LoVo (cell line): ENCODE measurements at regions not wholly inside any gene's neighbourhood (a gene's known extent, or its start where the extent isn't known, plus 50 kb on each side); places are given as distances from the start of the nearest gene placed in this dataset.
"Not testable (repeated sequence)": the region's sequence is repeated elsewhere in the genome, so short reads cannot be mapped to it uniquely, and the experiment has no call there.

ENCODE experiments used
- DNase-seq: peaks from one replicate; pipeline ENCODE4 v3.0.0-alpha.2; 2016; ENCODE audit warnings: low spot score

DNA sequence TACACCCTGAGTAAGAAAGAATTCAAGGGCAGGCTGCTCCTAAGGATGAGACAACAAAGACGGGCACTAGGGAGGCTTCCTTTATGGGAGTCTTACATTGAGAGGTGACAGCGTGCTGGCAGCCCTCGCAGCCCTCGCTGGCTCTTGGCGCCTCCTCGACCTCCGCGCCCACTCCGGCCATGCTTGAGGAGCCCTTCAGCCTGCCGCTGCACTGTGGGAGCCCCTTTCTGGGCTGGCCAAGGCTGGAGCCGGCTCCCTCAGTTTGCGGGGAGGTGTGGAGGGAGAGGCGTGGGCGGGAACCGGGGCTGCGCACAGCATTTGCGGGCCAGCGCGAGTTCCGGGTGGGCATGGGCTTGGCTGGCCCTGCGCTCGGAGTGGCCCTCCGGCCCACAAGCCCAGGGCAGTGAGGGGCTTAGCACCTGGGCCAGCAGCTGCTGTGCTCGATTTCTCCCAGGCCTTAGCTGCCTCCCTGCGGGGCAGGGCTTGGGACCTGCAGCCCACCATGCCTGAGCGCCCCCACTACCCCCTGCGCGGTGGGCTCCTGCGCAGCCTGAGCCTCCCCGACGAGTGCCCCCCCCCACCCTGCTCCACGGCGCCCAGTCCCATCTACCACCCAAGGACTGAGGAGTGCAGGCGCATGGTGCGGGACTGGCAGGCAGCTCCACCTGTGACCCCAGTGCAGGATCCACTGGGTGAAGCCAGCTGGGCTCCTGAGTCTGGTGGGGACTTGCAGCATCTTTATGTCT is 75.3 kb downstream of the BARX1 start:
- not testable (repeated sequence) for DNase-seq

DNA sequence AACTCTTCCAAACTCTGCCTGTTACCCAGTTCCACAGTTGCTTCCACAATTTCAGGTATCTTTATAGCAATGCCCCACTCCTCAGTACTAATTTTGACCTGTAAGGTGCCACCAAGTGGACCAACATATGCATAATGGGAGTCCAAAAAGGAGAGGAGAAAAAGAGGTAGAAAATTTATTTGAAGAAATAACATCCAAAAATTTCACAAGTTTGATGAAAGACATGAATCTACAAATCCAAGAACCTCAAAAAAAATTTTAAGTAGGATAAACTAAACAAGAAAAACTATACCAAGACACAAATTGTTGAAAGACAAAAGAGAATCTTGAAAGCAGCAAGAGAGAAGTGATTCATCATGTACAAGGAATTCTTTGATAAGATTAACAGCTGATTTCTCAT is 79.8 kb downstream of the BARX1 start:
- no peak for DNase-seq

DNA sequence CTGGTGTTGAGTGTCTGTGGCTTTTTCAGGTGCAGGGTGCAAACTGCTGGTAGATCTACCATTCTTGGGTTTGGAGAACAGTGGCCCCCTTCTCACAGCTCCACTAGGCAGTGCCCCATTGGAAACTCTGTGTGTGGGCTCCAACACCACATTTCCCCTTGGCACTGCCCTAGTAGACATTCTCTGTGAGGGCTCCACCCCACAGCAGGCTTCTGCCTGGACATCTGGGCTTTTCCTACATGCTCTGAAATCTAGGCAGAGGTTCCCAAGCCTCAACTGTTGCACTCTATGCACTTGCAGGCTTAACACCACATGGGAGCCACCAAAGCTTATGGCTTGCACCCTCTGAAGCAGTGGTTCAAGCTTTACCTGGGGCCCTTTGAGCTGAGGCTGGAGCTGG is 80.9 kb downstream of the BARX1 start:
- no peak for DNase-seq

DNA sequence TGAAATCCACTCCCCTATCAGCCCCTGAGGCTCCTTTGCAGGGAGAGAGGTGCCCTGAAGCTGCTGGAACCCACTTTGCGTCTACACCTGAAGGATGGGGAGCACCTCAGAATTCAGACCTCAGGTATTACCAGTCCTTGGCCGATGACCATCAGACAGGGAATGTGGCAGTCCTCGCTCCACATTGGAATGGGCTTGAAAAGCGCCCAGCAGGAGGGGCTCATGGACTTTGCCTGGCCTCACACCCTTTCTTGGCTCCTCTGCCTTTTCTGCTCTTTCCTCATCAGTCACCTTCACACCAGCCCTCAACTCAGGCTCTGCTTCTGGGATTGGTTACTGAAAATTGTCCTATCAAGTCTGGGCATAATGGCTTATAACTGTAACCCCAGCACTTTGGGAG is 83.9 kb downstream of the BARX1 start:
- DNase-seq = no peak

DNA sequence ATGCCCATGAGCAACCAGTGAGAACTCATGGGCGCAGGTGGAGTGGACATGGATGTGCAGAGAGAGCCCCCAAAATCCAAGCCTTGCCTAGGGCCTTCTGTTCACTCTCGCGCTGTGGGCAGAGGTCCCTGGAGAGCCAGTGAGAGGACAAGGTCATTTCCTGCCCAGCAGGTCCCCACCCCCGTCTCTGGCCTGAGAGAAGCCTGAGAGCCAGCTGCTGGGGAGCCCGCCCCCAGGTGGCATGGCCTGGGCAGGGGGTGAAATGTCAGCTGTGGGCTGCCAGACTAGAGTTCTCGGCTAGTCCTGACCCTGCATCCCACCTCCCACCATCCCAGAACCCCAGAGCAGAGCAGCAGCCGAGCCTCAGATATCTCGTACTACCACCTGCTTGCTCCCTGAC is 85.3 kb downstream of the BARX1 start:
- DNase-seq = no peak

DNA sequence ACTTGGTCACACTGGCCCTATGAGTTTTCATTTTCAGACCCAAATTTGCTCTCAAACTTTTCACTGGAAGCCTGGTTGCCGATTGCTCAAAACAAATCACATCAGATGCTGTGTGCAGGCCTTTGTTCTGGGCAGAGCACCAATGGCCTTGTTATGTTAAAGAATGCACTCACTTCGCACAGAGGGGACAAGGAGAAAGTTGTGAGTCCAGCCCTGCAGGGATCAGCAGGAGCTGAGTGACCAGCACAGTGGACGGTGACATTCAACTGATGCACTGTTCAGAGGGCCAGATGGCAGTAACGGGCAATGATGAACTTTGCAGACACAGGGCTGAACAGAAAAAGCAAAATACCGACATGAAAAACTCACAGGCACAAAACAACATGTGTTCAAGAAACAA is 86.1 kb downstream of the BARX1 start:
- no peak for DNase-seq

DNA sequence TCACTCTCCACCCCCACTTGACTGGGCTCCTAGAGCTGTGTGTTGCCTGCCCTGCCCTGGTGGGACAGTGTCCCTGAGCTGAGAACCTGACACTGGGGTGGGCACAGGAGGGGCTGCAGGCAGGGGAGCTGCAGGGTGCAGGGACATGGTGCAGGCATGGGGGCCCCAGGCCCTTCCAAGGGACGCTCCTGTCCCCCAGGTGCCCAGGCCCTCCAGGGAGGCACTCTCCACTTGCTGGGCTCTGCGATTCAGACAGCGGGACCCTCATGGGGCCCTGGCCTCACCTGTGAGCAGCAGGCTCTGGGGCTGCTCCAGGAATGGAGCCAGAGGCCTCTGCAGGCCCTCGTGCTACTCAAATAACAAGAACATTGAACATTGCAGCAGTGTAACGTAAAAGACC is 89.4 kb downstream of the BARX1 start:
- no peak for DNase-seq

DNA sequence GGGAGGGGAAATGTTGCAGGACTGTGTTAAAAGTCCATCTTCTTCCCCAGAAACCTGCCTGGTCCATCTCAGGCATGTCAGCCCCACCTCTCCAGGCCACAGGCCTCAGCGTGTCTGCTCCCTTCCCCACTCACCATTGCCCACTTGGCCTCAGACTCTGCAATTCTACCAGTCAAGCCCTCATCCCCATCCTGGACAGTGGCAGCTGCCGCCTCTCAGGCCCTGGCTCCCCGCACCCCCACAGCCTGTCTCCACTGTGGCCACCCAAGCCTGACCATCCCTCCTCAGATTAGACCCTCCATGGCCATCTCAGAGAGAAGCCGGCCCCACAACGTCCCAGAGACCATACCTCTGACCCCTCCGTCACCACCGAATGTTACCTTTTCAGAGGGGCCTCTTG is 89.9 kb downstream of the BARX1 start:
- no peak for DNase-seq

DNA sequence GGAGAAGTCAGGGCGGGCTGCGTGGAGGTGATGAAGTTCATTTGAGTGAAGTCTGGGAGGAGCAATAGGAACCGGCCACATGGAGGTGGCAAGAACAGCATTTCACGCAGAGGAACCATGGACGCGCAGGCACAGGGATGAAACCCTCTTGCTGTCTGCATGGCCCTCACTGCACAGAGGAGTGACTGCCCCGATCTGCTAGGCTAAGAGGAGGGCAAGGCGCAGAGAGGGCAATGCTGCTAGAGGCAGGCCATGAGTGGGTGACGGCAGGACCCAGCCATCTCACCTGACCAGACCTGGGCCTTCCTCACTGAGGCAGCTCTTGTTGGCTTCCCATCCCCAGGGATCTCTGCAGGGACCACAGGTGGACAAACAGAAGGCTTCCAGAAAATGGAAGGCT is 90.3 kb downstream of the BARX1 start:
- no peak for DNase-seq

DNA sequence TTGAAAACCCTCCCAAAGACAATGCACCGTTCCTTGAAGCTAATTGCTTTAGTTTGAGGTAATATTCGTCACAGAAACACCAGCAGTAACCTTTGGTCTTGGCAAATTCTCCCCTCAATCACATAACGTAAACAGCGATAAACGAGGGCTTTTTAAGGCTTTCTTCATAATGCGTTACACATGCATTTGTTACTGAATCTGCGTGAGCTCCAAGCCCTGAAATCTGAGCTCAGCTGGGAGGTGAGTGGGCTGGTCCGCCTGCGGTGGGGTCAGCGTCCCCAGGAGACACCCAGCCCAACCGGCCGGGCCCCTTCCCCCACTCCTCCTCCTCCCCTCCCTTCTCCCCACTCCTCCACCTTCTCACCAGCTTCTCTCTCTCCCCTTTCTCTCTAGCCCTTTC is 91.1 kb downstream of the BARX1 start:
- DNase-seq = no peak

DNA sequence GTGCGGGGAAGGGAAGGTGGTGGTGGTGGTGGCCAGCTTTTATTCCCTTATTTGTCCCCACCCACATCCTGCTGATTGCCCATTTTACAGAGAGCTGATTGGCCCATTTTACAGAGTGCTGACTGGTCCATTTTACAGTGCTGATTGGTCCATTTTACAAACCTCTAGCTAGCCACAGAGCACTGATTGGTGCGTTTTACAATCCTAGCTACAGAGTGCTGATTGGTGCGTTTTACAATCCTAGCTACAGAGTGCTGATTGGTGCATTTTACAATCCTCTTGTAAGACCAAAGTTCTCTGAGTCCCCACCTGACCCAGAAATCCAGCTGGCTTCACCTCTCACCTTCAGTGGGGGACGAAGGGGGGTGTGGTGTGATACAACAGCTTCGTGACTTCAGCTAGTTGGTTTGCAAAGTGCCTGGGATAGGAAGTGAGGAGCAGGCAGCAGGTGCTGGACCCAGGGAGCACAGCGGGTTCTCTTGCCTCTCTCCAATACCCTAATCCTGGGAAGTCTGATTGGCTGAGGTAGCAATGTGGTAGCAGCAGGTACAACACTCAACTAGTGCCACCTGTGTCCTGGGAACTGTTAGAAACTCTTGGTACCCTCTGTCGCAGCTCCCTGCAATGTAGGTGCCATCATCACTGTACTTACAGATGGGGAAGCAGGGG is 92.1 kb downstream of the BARX1 start:
- DNase-seq = no peak

DNA sequence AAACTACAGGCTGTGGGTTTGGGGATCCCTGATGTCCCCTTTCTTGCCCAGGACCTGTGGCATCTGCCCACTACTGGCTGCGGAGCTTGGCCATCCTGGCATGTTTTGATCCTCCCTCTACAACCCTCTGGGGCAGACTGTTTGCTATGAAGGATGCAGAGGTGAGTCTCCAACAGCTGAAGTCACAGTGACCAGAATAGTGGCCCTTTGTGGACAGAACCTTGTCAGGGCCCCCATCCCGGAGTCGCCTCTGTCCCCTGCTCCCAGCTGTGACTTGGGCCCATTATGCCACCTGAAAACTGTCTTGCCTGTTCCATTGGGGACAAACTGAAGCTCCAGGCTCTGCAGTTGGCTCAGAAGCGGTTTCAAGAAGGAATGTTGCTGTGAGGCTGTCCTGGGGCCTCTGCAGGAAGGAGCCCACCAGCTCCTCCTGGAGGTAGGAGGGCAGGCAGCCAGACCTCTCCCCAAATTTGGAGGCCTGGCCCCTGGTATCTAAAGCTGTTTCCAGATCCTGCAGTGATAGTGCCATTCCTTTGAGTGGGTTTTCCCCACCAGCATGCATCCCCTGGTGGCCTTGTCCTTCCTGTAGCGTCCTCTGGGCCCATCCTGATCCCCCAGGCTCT is 93.3 kb downstream of the BARX1 start:
- DNase-seq = no peak

DNA sequence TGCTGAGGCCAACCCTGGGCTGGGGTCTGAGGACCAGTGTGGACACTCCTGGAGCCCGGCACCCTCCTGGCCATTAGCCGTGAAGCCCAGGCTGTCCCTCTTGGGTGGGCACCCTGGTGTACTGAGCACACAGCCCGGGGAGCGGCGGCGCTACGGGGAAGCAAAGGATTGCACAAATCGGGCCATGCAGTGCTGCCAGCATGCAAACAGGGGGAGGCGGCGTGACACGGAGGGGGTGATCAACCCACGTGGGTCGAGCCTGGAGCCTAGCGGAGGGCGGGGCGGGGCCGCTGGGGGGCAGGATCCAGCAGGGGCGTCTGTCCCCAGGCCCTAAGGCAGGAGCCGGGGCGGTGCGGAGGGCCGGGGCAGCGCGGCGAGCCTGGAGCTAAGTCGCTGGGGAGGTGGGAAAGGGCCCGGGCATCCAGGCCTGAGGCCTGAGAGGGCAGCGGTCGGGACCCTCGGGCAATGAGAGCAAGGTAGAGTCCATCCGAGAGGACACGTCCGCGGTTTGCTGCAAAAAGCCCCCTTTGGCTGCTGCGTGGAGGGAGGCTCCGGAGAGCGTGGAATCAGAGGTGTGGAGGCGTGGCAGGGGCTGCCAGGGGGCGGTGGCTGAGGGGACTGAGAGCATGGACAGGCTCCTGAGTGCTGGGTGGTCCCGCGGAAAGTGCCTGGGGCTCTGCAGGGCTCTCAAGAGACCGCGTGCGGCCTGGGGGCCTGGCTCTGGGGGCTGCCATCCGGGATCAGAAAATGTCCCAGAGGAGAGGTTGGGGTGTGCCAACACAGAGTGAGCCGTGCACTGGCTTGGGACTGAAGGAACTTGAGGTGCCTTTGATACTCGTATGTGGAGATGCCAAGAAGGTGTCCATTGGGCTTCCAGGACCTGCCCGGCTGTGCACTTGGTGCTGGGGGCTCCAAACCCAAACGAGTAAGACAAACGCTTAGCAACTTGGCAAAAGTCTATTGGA is 94.2 kb downstream of the BARX1 start:
- DNase-seq = no peak

DNA sequence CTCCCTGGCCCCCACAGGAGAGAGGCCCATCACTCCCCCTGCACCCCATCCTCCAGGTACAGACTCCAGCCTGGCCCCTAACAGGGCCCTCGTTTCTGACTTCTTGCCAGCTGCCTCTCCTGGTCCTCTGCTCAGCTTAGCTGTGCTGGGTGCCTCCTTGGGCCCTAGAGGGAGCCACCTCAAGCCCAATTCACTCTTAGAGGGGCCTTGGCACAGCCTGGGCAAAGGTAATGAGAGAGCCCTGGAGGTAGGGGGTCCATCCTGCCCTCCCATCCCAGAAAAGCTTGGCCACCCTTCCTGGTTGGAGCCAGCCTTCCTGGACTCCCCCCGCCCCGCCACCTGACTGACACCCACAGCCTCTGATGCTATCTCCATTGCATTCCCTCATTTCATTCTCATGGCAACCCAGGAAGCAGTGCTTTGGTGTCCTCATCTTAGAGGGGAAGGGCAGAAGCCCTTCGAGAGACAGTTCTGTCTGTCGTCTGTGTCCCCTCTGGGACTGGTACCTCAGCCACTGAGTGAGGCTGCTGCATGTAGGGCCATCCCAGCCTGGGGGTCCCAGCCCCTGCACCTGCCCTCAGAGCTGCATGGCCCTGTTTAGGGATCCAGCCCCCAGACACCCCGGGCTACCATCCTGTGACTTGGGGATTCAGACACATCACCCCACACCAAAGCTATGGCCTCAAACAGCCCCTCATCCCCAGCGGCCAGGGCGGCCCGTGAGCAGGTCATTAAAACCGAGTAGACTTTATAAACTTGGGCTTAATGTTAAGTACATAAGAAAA is 95.5 kb downstream of the BARX1 start:
- DNase-seq = no peak

DNA sequence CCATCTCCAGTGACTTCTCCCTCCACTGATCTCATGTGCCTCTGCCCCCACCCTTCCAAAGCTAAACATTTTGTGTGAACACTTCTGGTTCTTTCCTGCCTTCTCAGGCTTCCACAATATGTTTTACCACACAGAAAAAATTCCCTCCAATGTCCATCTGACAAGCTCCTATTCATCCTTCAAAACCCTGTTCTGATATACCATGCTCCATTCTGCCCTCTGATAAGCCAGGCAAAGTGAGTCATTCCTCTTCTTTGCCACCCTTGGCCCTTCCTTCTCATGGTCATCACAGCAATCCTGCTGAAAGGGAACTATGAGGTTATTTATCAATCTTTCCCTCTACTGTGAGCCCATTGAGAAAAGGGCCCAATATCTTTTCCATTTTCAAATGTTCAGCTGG is 97.6 kb downstream of the BARX1 start:
- DNase-seq = no peak

DNA sequence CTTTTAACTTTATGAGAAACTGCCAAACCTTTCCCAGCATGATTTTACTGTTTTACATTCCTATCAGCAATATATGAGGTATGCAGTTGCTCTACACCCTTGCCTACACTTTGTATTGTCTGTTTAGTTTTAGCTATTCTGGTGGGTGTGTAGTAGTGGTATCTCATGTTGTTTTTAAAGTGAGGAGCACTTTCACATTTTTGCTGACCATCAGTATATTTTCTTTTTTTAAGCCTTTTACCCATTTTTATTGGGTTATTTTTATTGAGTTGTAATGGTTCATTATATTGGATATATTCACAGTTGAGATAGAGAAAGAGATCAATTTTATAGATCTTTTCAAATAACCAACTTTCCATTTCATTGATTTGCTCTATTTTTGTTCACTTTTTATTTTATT is 102.4 kb downstream of the BARX1 start:
- no peak for DNase-seq

DNA sequence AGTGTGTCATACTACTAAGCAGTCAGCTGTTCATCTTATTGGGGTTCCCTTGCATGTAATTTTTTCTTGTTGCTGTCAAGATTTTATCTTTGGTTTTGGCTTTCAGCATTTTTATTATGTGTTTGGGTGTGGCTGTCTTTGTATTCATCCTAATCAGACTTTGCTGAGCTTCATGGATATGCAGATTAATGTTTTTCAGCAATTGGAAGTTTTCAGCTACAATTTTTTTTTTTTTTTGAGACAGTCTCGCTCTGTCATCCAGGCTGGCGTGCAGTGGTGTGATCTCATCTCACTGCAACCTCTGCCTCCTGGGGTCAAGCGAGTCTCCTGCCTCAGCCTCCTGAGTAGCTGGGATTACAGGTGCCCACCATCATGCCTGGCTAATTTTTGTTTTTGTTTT is 108.8 kb downstream of the BARX1 start:
- DNase-seq = no peak

DNA sequence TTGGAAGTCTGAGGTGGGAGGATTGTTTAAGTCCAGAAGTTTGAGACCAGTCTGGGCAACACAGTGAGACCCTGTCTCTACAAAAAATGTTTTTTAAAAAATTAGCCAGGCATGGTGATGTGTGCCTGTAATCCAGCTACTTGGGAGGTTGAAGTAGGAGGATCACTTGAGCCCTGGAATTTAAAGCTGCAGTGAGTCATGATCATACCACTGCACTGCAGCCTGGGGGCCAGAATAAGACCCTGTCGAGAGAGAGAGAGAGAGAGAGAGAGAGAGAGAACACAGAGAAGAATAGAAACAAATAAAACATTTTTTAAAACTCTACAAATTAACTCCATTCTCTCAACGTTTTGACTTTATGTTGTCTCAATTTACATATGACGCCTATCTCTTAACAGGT is 111.8 kb downstream of the BARX1 start:
- no peak for DNase-seq

DNA sequence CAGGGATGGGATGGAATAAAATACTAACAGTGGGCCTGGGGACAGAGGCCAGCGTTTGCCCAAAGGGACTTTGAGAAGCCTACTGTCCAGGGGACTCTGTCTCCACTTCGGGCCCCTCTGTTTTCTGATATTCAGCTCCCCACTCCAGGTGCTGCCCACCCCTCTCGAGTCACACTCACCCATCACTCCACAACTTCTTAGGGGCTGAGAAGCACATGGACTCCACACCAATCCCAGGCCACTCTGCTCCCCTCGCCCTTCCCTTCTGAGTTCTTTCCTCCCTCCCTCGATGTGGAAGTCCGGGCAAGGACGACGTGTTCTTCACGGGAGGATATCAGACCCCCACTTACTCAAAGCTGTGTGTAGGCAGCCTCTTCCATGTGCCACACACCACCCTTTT is 124.5 kb downstream of the BARX1 start:
- no peak for DNase-seq

DNA sequence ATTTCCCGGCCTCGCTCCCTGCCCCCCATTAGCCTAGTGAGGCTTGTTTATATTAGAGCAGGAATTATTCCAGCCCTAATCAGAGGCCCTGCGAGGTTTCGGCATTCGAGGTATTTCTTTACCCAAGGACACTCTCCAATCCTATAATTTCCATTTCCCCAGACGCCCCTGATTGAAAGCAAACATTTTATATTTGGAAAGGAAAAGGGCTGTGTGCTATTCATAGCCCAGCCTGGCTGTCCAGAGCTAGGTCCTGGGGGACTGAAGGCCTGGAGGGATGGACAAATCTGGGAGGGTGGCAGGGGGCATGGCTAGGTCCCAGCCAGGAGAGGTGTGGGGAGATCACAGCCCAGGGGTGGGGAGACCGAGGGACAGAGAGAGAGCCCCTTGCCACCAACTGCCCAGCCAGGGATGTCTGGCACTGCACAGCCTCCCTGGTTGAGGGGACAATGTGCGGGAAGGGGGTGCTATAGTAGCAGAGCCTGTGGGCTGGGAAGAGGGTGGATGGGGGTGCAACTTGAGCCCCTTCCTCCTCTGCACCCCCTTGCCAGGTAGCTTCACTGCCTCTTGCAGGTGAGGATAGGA is 125.1 kb downstream of the BARX1 start:
- no peak for DNase-seq
